IMR-90 (cell line): ENCODE measurements at regions not wholly inside any gene's neighbourhood (a gene's known extent, or its start where the extent isn't known, plus 50 kb on each side); places are given as distances from the start of the nearest gene placed in this dataset.

Experiments used
- BHLHE40 ChIP-seq: fragments of 150-350 bp; IDR thresholded peaks from 2 replicates; pipeline ENCODE4 v1.6.1; 2016; ENCODE audit warnings: mild to moderate bottlenecking, low read depth, low read length
- CHD1 ChIP-seq: IDR thresholded peaks from 2 replicates; pipeline ENCODE4 v1.6.1; 2012; ENCODE audit warnings: low read depth, low read length, improper control_type of control experiment
- CTCF ChIP-seq: conservative IDR thresholded peaks from 2 replicates; pipeline ENCODE4 v1.5.1; 2012; ENCODE audit warnings: mild to moderate bottlenecking, low read depth, low read length, improper control_type of control experiment
- ELK1 ChIP-seq: fragments of 150-350 bp; IDR thresholded peaks from 2 replicates; pipeline ENCODE4 v1.6.1; 2016; ENCODE audit warnings: low read depth, mild to moderate bottlenecking, low read length, moderate library complexity, borderline replicate concordance
- FOS ChIP-seq: fragments of 150-350 bp; IDR thresholded peaks from 2 replicates; pipeline ENCODE4 v1.6.1; 2016; ENCODE audit warnings: low read depth, low read length
- MAFK ChIP-seq: IDR thresholded peaks from 2 replicates; pipeline ENCODE4 v1.6.1; 2012; ENCODE audit warnings: low read depth, low read length, improper control_type of control experiment
- MAZ ChIP-seq: IDR thresholded peaks from 2 replicates; pipeline ENCODE4 v1.6.1; 2012; ENCODE audit warnings: low read depth, mild to moderate bottlenecking, low read length, improper control_type of control experiment, moderate library complexity, borderline replicate concordance
- MXI1 ChIP-seq: IDR thresholded peaks from 2 replicates; pipeline ENCODE4 v1.6.1; 2012; ENCODE audit warnings: low read depth, mild to moderate bottlenecking, low read length, moderate library complexity, borderline replicate concordance
- NFE2L2 ChIP-seq: fragments of 150-350 bp; IDR thresholded peaks from 2 replicates; pipeline ENCODE4 v1.6.1; 2016; ENCODE audit warnings: low read depth, mild to moderate bottlenecking, low read length
- POLR2A ChIP-seq: IDR thresholded peaks from 2 replicates; pipeline ENCODE4 v1.6.1; 2012; ENCODE audit warnings: mild to moderate bottlenecking, low read depth, low read length
- RCOR1 ChIP-seq: IDR thresholded peaks from 2 replicates; pipeline ENCODE4 v1.6.1; 2012; ENCODE audit warnings: mild to moderate bottlenecking, low read length, improper control_type of control experiment; ENCODE audit not compliant: insufficient replicate concordance
- RFX5 ChIP-seq: IDR thresholded peaks from 2 replicates; pipeline ENCODE4 v1.8.0; 2012; ENCODE audit warnings: low read depth, mild to moderate bottlenecking, low read length, moderate library complexity
- SMC3 ChIP-seq: fragments of 150-350 bp; IDR thresholded peaks from 2 replicates; pipeline ENCODE4 v1.6.1; 2016; ENCODE audit warnings: low read depth, mild to moderate bottlenecking, antibody characterized with exemption, low read length, moderate library complexity

DNA sequence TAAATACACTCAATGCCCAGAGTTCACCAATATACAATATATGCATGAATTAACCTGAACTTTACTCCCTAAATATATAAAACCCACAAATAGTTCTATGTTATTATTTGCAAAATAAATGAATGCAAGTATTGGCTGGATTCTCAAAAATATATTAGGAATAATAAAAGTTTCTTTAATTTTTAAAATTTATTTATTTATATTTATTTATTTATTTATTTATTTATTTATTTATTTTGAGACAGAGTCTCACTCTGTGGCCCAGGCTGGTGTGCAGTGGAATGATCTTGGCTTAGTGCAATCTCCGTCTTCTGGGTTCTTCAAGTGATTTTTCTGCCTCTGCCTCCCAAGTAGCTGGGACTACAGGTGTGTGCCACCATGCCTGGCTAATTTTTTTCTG, 88.7 kb upstream of the TMEFF2 start:
- TF ChIP-seq CTCF (no peak), MXI1 (no peak), POLR2A (no peak), FOS (no peak), RCOR1 (no peak), RFX5 (no peak), MAZ (no peak), CHD1 (no peak), ELK1 (no peak), SMC3 (no peak), MAFK (no peak), NFE2L2 (no peak), BHLHE40 (no peak)
